Vagina (tissue), 2 donors: ENCODE measurements at regions not wholly inside any gene's neighbourhood (a gene's known extent, or its start where the extent isn't known, plus 50 kb on each side); places are given as distances from the start of the nearest gene placed in this dataset.

Experiments used
- POLR2A ChIP-seq, 2 donors: fragments of 450-650 bp; IDR thresholded peaks; one replicate each; pipeline ENCODE4 v1.6.1; 2017; ENCODE audit warnings: antibody characterized with exemption in 2 of 2, mild to moderate bottlenecking in 2 of 2, moderate library complexity in 2 of 2
- POLR2AphosphoS5 ChIP-seq, 2 donors: sonication (generic); formaldehyde crosslinking; IDR thresholded peaks; one replicate each; pipeline ENCODE4 v1.9.0; 2017; ENCODE audit warnings: antibody characterized with exemption in 2 of 2, mild to moderate bottlenecking in 2 of 2, low read depth in 1 of 2; ENCODE audit not compliant: insufficient read depth in 1 of 2
- TF ChIP-seq, protein P1 (sequence below), 3 experiments: fragments of 450-650 bp in 2 of 3; fragments of 200-600 bp in 1 of 3; sonication (generic) in 1 of 3; IDR thresholded peaks; one replicate each; pipeline ENCODE4 v1.5.1; 2017 to 2019; ENCODE audit warnings: antibody characterized with exemption in 3 of 3, mild to moderate bottlenecking in 2 of 3, moderate library complexity in 2 of 3

- TF ChIP-seq POLR2A (IDR thresholded peaks at IDR 0.05) (no peak), POLR2AphosphoS5 (IDR thresholded peaks at IDR 0.05; ENCODE audit: insufficient read depth in 1 of 2, low read depth in 1 of 2) (no peak)
- TF ChIP-seq, protein P1, sequence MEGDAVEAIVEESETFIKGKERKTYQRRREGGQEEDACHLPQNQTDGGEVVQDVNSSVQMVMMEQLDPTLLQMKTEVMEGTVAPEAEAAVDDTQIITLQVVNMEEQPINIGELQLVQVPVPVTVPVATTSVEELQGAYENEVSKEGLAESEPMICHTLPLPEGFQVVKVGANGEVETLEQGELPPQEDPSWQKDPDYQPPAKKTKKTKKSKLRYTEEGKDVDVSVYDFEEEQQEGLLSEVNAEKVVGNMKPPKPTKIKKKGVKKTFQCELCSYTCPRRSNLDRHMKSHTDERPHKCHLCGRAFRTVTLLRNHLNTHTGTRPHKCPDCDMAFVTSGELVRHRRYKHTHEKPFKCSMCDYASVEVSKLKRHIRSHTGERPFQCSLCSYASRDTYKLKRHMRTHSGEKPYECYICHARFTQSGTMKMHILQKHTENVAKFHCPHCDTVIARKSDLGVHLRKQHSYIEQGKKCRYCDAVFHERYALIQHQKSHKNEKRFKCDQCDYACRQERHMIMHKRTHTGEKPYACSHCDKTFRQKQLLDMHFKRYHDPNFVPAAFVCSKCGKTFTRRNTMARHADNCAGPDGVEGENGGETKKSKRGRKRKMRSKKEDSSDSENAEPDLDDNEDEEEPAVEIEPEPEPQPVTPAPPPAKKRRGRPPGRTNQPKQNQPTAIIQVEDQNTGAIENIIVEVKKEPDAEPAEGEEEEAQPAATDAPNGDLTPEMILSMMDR (IDR thresholded peaks at IDR 0.05): no peak
These were observed 61.4 kb upstream of the NEUROD1 start for GRCh38 chr2:181741756-181742155.
